C4-2B (cell line): ENCODE measurements at regions not wholly inside any gene's neighbourhood (a gene's known extent, or its start where the extent isn't known, plus 50 kb on each side); places are given as distances from the start of the nearest gene placed in this dataset.

Experiments used
- CTCF ChIP-seq: fragments of 450-650 bp; conservative IDR thresholded peaks from 2 replicates; pipeline ENCODE4 v1.5.1; 2017; ENCODE audit warnings: mild to moderate bottlenecking
- ZFX ChIP-seq: fragments of 450-650 bp; IDR thresholded peaks from 2 replicates; pipeline ENCODE4 v1.6.1; 2017

DNA sequence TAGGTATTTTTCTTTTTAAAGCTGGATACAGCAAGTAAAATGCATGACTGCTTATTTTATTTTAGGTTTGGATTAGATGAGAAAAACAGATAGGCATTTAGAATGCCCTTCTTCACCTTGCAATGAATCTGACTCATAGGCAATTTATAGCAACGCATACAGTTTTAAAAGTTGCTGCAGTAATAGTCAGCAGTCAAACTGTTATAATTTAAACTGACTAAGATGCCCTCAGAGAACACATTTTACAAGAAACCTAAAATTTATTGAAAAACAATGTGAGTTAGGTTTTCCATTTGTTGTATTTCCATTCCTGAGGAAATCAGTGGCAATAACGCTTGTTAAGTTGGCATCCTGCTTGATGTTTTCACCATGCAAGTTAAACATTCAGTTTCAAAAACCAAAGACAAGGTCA, 1128.2 kb upstream of the PCDH9 start:
- TF ChIP-seq CTCF (no peak), ZFX (no peak)
